ENCODE measurements at regions not wholly inside any gene's neighbourhood (a gene's known extent, or its start where the extent isn't known, plus 50 kb on each side); places are given as distances from the start of the nearest gene placed in this dataset.

DNA sequence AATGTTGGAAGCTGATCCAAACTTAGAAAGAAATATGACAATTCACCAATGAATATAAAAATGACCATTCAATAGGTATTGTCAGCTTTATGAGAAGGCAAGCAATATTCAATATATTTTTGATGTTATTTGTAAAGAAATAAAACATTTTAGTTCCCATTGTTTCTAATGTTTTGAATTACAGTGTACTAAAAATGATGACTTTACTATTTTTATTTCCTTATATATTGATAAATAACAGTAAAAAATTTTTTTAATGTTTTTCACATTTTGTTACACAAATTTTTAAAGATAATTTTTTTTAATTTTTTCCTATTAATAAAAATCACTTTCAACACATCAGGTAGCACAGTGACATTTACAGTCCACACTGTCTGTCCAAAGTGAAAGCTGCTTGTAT, 565.5 kb upstream of the FAM241A start:
- no peaks in the 10 kb centered on the region for H3K9me3 ChIP-seq (ENCODE audit: low read length)
- TF ChIP-seq EZH2 (IDR thresholded peaks at IDR 0.05; ENCODE audit: borderline replicate concordance, insufficient read depth, low read length, poor library complexity, severe bottlenecking) (no peak), MXI1 (conservative IDR thresholded peaks at IDR 0.05; ENCODE audit: poor library complexity, severe bottlenecking) (no peak), POLR2AphosphoS5 (IDR thresholded peaks at IDR 0.05) (no peak), SMC3 (conservative IDR thresholded peaks at IDR 0.05; ENCODE audit: poor library complexity) (no peak), RAD21 (conservative IDR thresholded peaks at IDR 0.05) (no peak), EP300 (conservative IDR thresholded peaks at IDR 0.05; ENCODE audit: poor library complexity, severe bottlenecking) (no peak), TAF1 (IDR thresholded peaks at IDR 0.05; ENCODE audit: low read depth) (no peak)
- TF ChIP-seq, protein P1, sequence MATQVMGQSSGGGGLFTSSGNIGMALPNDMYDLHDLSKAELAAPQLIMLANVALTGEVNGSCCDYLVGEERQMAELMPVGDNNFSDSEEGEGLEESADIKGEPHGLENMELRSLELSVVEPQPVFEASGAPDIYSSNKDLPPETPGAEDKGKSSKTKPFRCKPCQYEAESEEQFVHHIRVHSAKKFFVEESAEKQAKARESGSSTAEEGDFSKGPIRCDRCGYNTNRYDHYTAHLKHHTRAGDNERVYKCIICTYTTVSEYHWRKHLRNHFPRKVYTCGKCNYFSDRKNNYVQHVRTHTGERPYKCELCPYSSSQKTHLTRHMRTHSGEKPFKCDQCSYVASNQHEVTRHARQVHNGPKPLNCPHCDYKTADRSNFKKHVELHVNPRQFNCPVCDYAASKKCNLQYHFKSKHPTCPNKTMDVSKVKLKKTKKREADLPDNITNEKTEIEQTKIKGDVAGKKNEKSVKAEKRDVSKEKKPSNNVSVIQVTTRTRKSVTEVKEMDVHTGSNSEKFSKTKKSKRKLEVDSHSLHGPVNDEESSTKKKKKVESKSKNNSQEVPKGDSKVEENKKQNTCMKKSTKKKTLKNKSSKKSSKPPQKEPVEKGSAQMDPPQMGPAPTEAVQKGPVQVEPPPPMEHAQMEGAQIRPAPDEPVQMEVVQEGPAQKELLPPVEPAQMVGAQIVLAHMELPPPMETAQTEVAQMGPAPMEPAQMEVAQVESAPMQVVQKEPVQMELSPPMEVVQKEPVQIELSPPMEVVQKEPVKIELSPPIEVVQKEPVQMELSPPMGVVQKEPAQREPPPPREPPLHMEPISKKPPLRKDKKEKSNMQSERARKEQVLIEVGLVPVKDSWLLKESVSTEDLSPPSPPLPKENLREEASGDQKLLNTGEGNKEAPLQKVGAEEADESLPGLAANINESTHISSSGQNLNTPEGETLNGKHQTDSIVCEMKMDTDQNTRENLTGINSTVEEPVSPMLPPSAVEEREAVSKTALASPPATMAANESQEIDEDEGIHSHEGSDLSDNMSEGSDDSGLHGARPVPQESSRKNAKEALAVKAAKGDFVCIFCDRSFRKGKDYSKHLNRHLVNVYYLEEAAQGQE (IDR thresholded peaks at IDR 0.05; ENCODE audit: borderline replicate concordance), result no peak
- TF ChIP-seq, protein P2, sequence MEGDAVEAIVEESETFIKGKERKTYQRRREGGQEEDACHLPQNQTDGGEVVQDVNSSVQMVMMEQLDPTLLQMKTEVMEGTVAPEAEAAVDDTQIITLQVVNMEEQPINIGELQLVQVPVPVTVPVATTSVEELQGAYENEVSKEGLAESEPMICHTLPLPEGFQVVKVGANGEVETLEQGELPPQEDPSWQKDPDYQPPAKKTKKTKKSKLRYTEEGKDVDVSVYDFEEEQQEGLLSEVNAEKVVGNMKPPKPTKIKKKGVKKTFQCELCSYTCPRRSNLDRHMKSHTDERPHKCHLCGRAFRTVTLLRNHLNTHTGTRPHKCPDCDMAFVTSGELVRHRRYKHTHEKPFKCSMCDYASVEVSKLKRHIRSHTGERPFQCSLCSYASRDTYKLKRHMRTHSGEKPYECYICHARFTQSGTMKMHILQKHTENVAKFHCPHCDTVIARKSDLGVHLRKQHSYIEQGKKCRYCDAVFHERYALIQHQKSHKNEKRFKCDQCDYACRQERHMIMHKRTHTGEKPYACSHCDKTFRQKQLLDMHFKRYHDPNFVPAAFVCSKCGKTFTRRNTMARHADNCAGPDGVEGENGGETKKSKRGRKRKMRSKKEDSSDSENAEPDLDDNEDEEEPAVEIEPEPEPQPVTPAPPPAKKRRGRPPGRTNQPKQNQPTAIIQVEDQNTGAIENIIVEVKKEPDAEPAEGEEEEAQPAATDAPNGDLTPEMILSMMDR (IDR thresholded peaks at IDR 0.05; ENCODE audit: poor library complexity, severe bottlenecking), result no peak

DNA sequence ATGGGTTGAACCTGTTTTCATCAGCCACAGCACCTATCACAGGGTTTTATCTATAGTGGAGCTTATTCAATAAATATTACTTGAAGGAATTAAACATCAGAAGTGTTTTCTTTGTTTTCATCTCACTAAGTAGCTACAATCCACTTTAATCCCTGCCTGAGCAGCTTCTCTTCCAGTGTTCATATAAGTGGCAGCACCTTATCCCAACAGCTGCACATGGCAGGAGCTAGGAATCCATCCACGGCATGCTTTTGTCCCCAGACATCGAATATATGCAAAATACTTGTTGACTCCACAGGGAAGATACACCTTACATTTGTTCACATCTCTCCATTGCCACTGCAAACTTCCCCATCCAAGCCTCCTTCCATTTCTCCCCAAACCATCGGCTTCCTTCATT, 549.8 kb upstream of the FAM241A start:
- Histone ChIP-seq H3K9me2 (ENCODE audit: insufficient read depth, low read length) (no peaks in the 10 kb centered on the region), H4K20me1 (ENCODE audit: insufficient read depth) (no peaks in the 10 kb centered on the region), H3K4me3 (ENCODE audit: low read length) (no peak overlapping the region), H3K9me3 (ENCODE audit: low read length) (no peaks in the 10 kb centered on the region), H3K79me2 (replicated peaks; ENCODE audit: insufficient read depth, low read length) (no peaks in the 10 kb centered on the region), H3K36me3 (ENCODE audit: insufficient read depth, low read length) (no peaks in the 10 kb centered on the region), H3K27me3 (ENCODE audit: insufficient read depth, low read depth, low read length) (no peaks in the 10 kb centered on the region), H3F3A (ENCODE audit: insufficient read depth, low read length, poor library complexity, severe bottlenecking) (no peaks in the 10 kb centered on the region), H3K4me2 (ENCODE audit: low read length) (no peak overlapping the region), H2AFZ (ENCODE audit: low read depth, low read length) (no peak overlapping the region), H3K9ac (ENCODE audit: low read length) (no peak overlapping the region), H3K27ac (ENCODE audit: low read length) (no peak overlapping the region)
- TF ChIP-seq RAD21 (conservative IDR thresholded peaks at IDR 0.05), result no peak
- no peak for TF ChIP-seq TAF1 (IDR thresholded peaks at IDR 0.05; ENCODE audit: low read depth)
- TF ChIP-seq EZH2 (IDR thresholded peaks at IDR 0.05; ENCODE audit: borderline replicate concordance, insufficient read depth, low read length, poor library complexity, severe bottlenecking), result no peak
- no peak for TF ChIP-seq EP300 (conservative IDR thresholded peaks at IDR 0.05; ENCODE audit: poor library complexity, severe bottlenecking)
- TF ChIP-seq SMC3 (conservative IDR thresholded peaks at IDR 0.05; ENCODE audit: poor library complexity), result no peak
- TF ChIP-seq, protein P1 (IDR thresholded peaks at IDR 0.05; ENCODE audit: borderline replicate concordance), result no peak
- no peak for TF ChIP-seq POLR2AphosphoS5 (IDR thresholded peaks at IDR 0.05)

More for the DNA sequence above, 565.5 kb upstream of the FAM241A start:
- Histone ChIP-seq H3K4me3 (ENCODE audit: low read length) (no peak overlapping the region), H3F3A (ENCODE audit: insufficient read depth, low read length, poor library complexity, severe bottlenecking) (no peaks in the 10 kb centered on the region), H2AFZ (ENCODE audit: low read depth, low read length) (no peak overlapping the region), H3K4me2 (ENCODE audit: low read length) (no peak overlapping the region), H3K9ac (ENCODE audit: low read length) (no peak overlapping the region), H4K20me1 (ENCODE audit: insufficient read depth) (no peaks in the 10 kb centered on the region), H3K79me2 (replicated peaks; ENCODE audit: insufficient read depth, low read length) (no peaks in the 10 kb centered on the region), H3K27ac (ENCODE audit: low read length) (no peak overlapping the region), H3K9me2 (ENCODE audit: insufficient read depth, low read length) (no peaks in the 10 kb centered on the region), H3K27me3 (ENCODE audit: insufficient read depth, low read depth, low read length) (no peaks in the 10 kb centered on the region), H3K36me3 (ENCODE audit: insufficient read depth, low read length) (no peaks in the 10 kb centered on the region)
